Fibroblast of skin of left biceps (primary cell): ENCODE measurements at regions not wholly inside any gene's neighbourhood (a gene's known extent, or its start where the extent isn't known, plus 50 kb on each side); places are given as distances from the start of the nearest gene placed in this dataset.
"Not testable (repeated sequence)": the region's sequence is repeated elsewhere in the genome, so short reads cannot be mapped to it uniquely, and the experiment has no call there.

Source experiments
- DNase-seq, 2 experiments: peaks; one replicate each; pipeline ENCODE4 v3.0.0-alpha.2; 2013; ENCODE audit warnings: low read depth in 2 of 2

DNA sequence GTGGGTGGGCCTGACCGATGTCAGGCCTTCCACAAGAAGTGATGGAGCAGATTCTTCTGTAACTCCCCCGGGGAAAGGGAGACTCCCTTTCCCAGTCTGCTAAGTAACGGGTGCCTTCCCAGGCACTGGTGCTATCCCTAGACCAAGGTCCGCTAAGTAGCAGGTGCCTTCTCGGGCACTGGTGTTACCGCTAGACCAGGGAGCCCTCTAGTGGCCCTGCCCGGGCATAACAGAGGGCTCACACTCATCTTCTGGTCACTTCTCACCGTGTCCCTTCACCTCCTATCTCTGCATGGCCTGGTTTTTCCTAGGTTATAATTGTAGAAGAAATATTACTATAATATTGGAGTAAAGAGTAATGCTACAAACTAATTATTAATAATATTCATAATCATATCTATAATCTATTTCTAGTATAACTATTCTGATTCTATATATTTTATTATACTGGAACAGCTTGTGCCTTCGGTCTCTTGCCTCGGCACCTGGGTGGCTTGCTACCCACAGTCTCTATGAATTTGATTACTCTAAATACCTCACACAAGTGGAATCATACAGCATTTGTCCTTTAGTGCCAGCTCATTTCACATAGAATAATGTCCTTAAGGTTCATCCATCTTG is 1378.7 kb downstream of the XPNPEP1 start:
- DNase-seq, result no peak

- DNase-seq, result not testable (repeated sequence)
Observed at GRCh38 chr10:108533551-108533950, 1369.0 kb upstream of the SORCS1 start.

DNA sequence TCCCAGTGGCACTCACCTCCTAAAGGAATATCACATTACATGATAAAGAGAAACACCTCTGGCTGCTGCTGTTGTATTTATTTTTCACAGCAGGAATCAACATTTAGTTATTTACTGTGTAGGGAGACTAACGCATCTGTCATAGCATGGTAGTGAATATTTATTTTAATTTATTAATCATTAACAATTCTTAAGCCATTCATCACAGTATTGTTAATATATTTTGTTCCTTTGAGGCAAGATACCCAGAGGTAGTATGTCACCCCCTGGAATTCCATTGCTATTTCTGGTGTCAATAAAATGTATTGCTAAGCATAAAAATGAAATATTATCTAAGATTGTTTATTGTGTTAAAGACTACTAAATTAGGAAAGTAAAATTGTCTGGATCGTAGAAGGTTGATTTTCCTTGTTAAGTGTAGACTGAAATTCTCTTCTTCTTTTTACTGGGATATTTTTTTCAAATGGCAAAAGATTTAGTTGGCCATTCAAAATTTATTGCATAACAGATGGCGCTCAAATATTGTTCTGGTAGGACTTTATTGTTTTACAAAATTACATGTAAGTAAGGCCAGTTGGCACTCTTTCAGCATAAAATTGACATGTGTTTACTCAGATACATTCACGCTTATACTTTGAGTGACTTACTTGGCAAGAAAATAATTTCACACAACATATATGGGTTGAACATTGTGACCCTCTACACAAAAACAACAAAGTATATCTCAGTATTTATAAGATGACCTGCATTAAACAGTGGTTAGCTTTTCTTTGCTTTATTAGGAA is 1358.7 kb upstream of the SORCS1 start:
- DNase-seq, result no peak

DNA sequence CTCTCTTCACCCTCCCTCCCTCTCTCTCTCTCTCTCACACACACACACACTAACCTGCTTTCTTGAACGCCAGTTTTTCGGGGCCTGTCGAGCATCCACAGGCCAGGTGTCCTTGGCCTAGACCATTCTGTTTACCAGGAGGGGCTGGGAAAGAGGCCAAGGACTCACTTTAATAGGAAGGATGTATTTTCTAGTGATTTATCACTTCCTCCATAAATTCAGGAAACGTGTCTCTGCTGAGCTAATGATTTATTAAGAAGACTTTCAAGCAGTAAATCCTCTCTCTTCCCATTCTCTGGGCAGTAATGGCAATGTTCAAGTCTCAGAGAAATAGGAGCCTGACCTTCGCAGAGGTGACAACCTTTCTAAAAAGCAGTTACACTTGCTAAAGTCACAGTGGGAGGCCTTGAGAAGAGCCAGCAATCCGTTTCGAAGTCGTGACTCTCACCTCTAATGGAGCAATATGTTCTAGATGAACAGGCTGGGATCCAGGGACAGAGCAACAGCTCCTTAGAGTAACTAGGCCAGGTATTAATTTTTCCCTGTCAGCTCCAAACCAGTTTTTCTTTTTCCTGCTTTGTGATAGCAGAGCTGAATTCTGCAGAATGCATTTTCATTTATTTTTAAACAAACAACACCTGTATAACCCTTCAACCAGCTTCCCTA is 1357.5 kb upstream of the SORCS1 start:
- DNase-seq, result no peak

GRCh38 chr10:108515821-108516220 is 1351.3 kb upstream of the SORCS1 start:
- no peak for DNase-seq

- no peak for DNase-seq
Observed at GRCh38 chr10:108500396-108500795, 1335.9 kb upstream of the SORCS1 start.

- peak; percentile 4 to 16 for DNase-seq
Observed at GRCh38 chr10:108496106-108496505, 1331.6 kb upstream of the SORCS1 start.

DNA sequence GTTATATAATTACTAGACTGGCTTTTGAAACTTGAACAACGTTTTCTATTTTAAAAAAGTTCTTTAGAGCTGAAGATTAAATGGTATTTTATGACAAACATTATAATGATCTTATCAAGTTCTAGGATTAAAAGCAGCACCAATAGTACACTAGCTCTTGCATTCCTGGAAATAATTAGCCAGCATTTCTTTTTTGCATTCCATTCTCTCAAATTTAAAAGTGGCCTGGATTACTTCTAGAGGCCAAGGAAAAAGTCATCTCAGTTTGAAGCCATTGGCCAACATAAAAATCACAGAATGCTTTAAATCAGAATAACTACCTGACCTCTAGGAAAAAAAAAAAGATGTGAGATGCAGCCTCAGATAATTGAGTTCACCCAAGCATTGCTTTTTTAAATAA is 1326.4 kb upstream of the SORCS1 start:
- DNase-seq, result no peak

GRCh38 chr10:108471420-108471819 is 1306.9 kb upstream of the SORCS1 start:
- no peak for DNase-seq

- DNase-seq, result no peak
Observed at GRCh38 chr10:108469940-108470339, 1305.4 kb upstream of the SORCS1 start.

- no peak for DNase-seq
Observed at GRCh38 chr10:108465871-108466641, 1301.5 kb upstream of the SORCS1 start.

- DNase-seq, result no peak
Observed at GRCh38 chr10:108462005-108462404, 1297.5 kb upstream of the SORCS1 start.

- DNase-seq, result peak; percentile 82 to 84
Observed at GRCh38 chr10:108454793-108455192, 1290.3 kb upstream of the SORCS1 start.

- DNase-seq, result peak in 1 of 2 experiments; percentile 4
Observed at GRCh38 chr10:108454224-108454623, 1289.7 kb upstream of the SORCS1 start.

GRCh38 chr10:108453166-108453565 is 1288.7 kb upstream of the SORCS1 start:
- no peak for DNase-seq

- DNase-seq, result no peak
Observed at GRCh38 chr10:108452533-108452932, 1288.0 kb upstream of the SORCS1 start.

GRCh38 chr10:108450280-108450679 is 1285.8 kb upstream of the SORCS1 start:
- DNase-seq, result no peak

- DNase-seq, result no peak
Observed at GRCh38 chr10:108445746-108446145, 1281.2 kb upstream of the SORCS1 start.

GRCh38 chr10:108443636-108444035 is 1279.1 kb upstream of the SORCS1 start:
- no peak for DNase-seq

DNA sequence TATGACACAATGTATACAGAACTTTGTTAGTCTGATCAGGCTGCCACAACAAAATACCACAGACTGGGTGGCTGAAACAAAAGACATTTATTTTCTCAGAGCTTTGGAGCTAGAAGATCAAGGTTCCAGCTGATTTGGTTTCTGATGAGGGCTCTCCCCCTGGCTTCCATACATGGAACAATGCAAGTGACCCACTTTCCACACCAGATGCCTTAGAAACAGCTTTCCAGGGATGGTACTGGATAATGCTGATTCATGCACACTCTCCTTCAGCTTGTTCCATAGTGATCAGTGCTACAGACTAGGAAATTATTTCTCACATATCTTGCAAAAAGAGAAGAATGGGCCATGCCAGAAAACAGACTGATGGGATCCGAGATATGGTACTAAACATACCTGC is 1274.9 kb upstream of the SORCS1 start:
- no peak for DNase-seq

- DNase-seq, result no peak
Observed at GRCh38 chr10:108436096-108436495, 1271.6 kb upstream of the SORCS1 start.
